CMK (cell line): ENCODE measurements at regions not wholly inside any gene's neighbourhood (a gene's known extent, or its start where the extent isn't known, plus 50 kb on each side); places are given as distances from the start of the nearest gene placed in this dataset.

Experiments used
- DNase-seq: peaks from one replicate; pipeline ENCODE4 v3.0.0-alpha.2; 2010; ENCODE audit warnings: low read depth

DNA sequence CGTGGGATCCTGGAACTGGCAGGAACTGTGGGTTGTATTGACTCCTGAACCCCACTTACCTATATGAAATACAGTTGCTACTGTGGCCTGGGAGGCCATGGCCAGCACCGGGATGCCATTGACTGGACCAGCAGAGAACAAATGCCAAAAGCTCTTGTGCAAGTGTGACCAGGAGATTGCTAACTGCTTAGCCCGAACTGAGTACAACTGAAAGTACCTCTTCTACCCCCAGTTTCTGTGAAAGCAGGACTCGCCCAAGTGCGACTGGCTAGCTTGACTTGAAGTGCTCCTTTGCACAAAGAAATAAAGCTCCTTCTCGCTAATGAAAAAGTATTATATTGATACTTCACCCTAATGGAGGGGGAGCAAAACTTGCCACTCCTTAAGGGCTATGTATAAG, 101.3 kb upstream of the ATP11B start:
- DNase-seq: no peak

DNA sequence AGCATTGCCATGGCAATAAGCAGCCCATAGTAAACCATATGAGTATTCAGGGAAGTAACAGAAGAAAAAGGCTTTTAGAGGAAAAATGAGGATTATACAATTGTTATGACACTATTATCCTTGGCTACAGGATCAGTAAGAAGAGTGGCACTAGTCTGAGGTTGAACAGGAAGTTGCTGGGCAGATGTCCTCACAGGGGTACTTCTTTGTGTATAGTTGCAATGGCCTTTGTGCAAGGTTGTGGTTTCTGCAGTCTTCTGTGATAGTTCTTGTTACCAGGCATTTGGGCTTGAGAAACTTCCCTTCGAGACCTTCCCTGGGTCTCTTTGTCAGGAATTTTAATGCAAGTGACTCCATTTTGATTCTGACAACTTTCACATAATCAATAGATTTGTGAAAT, 100.6 kb upstream of the ATP11B start:
- DNase-seq: no peak

DNA sequence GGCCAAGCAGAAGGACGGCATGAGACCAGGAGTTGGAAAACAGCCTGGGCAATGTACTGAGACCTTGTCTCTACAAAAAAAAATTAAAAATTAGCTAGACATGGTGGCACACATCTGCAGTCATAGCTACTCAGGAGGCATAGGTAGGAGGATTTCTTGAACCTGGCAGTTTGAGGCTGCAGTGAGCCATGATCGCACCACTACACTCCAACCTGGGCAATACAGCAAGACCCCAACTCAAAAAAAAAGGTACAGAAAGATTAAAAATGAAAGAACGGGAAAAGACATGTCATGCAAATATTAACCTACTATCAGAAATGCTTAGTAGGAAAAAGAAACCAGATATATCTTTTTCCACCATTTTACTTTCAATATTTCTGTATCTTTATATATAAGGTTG, 99.6 kb upstream of the ATP11B start:
- no peak for DNase-seq

DNA sequence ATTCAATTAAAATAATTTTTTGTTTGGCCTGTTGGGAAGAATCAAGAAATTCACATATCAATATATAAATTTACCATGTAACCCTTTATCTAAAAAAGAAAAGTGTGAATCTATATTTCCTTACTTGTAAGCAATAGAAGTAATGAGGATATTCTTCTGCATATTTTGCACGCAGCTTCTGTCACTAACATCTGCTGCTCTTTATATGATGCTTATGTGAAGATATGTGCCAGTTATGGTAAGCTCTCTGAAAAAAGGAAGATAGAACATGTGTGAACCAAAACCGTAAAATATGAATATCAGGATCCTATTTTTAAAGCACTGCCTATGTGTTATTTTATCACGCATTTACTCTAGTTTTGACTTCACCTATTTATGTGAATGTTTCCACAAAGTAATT, 96.4 kb upstream of the ATP11B start:
- no peak for DNase-seq

DNA sequence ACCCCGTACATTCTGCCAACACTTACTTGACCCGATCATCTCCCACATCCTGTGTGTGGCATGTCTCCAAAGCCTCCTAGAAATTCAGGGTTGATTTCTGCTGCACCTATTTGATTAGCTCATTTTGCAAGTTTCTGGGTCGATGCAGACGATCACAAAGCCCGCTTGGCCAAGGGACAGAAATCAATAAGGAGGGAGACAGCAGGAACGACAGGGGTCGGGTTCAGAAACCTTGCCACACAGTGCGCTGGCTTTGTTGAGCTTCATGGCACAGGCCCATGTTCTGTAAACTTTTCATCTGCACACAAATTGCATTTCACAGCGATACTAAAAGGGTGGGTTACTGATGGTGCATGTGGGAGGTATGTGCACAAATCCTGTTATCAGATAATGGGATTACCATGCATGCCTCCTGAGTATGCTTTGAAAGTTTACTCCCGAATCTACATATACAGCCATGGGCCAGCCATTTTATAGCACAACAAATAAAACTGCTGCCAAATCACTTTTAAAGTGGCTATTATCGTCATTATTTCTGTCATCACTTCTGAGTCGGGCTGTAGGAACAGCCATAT, 95.9 kb upstream of the ATP11B start:
- no peak for DNase-seq

DNA sequence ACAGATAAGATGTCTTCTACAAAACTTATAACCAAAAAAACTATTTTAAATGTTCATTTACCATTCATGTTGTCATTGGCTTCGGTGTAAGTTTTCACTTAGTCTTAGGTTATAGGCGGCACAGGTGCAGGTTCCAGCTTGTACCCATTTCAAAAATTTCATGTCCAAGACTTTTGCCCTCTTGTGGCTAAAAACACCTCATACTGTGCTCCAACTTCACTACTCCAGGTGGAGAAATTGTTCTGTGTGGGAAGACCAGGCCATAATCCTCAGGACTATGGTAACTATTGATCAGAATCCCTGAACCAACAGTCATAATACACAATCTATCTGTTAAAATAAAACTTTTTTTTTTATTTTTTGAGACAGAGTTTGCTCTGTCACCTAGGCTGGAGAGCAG, 95.2 kb upstream of the ATP11B start:
- DNase-seq: no peak

DNA sequence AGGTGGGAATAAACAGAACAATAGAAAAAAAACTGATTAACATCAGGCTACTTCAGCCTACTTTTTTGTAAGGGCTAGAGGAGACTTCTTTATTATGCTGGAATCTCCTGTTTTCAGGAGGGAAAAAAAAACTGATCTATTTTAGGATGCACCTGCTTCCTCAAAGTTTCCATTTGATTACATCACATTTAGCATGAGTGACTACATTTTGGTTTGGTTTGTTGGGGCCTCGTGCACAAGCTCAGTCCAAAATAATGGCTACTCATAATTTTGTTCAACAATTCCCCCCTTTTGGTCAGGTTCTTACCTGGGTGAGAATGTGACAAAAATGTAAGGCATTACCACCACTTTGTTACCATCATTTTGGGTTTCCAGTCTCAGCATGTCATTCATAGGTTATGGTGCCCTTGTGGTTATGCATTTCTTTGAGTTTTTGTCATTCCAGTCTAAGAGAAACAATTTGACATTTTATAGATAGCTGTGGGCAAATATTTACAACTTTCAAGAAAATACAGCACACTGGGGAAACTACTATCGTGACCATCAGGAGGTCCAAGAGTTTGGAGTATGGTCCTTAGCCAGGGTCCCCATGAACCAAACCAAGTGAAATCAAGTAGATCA, 93.6 kb upstream of the ATP11B start:
- DNase-seq: no peak

DNA sequence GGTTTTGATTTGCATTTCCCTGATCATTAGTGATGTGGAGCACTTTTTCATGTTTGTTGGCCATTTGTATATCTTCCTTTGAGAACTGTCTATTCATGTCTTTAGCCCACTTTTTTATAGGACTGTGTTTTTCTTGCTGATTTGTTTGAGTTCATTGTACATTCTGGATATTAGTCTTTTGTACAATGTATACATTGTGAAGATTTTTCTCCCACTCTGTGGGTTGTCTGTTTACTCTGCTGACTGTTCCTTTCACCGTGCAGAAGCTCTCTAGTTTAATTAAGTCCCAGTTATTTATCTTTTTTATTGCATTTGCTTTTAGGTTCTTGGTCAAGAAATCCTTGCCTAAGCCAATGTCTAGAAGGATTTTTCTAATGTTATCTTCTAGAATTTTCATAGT, 91.1 kb upstream of the ATP11B start:
- no peak for DNase-seq

DNA sequence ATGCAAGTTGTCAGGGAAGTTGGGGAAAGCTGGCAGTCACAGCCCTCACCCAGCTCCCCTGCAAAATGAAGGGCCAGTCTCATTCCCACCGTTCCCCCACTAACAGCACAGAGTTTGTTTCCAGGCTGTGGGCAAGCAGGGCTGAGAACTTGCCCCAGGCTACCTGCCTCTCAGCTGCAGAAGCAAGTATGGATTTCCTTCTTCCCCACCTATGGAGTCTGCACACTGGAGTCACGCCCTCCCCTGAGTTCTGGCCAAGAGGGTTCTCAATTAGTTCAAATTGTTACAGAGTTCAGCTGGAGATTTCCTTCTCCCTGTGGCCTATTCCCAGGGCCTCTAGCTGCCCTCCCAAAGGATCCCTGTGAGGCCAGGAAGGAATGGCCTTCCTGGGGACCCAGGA, 90.1 kb upstream of the ATP11B start:
- no peak for DNase-seq

DNA sequence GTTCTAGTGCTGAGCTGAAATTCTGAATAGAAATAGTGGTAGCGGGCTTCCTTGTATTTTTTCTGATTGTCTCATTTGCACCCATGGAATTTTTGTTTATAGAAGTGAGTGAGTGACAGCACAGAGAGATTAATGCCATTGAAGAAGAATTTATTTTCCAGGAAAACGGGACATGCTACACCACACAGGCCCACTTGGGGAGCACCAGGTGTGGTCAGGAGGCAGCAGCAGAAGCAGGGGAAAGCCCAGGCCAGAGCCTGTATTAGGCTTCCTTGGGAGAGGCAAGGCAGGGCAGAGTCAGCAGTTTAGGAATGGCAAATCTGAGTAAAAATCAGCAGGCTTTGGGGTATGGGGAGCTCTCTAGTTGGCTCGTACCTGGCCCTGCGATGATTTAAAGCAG, 88.4 kb upstream of the ATP11B start:
- DNase-seq: no peak

DNA sequence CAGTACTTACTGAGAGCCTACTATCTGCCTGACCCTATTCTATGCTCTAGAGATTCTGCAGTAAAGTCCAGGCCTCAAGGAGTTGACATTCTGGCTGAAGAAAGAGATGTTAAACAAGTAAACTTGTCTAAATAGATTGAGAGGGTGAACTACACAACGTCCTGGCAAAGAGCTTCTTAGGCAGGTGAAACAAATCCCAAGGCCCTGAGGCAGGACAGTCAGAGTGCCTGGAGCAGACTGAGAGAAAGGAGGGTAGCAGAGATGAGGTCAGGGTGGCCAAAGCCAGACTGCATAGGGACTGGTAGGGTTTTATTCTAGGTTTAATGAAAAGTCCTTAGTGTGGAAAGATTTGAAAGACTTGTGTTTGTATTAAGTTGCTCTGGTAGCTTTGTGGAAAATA, 84.5 kb upstream of the ATP11B start:
- no peak for DNase-seq

DNA sequence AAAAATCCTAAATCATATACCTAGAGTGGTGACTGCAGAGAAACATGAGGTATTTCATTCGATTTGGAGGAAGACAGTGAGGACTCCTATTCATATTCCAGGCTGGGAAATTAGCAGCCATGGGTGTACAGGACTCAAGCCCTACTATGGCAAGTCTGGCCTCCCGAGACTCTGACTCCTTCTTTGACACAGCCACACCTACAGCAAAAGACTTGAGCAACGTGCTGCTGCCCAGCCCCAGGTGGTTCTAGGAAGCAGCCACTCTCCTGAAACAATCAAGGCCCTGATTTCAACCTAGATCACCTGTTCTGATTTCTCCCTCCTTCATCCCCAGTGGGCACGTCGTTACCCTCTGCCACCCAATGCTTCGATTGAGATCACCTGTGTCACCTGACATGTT, 84.0 kb upstream of the ATP11B start:
- no peak for DNase-seq

DNA sequence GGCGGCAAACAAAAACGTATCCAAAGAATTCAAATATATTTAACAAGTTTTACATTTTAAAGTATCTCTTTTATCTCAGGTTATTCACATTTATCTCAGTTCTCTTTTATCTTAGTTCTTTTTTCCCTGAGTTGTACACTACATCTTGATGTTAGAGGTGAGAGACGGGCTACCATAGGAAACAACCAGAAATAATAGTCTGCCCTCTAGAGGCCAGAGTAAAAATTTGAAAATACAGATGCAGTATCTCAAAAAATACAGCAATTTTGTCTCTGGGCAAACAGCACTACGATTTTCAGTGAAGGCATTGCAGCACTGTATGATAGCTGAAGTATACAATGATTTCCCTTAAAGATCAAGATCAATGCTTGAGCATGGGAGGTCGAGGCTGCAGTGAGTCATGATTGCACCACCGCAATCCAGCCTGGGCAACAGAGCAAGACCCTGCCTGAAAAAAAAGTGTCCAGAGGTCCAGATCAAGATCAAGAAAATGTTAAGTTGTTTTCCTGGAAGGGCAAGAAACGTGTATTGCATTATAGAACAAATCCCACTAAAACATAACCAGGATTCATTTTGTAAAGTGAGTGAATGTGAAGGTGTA, 82.6 kb upstream of the ATP11B start:
- no peak for DNase-seq

DNA sequence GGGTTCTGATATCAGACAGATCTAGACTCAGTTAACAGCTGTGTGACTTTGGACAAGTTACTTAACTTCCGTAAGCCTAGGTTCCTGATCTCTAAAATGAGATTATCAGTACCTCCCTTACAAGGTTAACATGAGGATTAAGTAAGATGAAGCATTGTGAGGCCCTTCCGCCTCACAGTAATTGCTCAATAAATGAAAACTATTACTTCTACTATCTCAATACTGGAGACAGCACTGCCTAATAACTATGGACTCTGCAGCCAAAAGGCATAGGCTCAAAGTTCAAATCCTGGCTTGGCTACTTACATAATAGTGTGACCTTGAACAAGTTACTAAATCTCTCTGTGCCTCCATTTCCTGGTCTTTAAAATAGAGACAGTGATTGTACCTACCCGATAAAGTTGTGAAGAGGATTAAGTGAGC, 82.0 kb upstream of the ATP11B start:
- no peak for DNase-seq

DNA sequence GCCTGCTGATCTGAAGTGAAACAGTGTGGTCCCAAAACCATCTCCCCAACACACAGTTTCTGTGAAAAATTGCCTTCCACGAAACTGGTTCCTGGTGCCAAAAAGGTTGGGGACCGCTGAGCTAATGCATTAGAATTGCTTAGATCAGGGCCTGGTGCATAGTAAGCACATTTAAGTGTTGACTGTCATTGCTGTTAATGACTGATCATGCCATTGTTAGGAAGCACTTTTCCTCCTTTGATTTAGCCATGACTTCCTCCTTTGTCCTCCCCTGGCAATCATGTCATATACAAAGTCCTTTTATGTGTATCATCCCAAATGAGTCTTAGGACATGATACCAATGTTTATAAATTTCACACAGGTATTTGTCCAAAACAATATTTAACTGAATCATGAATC, 81.5 kb upstream of the ATP11B start:
- no peak for DNase-seq

DNA sequence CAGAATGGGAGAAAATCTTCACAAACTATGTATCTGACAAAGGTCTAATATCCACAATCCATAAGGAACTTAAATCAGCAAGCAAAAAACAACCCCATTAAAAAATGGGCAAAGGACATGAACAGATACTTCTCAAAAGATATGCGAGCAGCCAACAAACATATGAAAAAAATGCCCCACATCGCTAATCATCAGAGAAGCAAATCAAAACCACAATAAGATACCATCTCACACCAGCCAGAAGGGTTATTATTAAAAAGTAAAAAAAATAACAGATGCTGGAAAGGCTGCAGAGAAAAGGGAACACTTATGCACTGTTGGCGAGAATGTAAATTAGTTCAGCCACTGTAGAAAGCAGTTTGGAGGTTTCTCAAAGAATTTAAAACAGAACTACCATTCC, 80.2 kb upstream of the ATP11B start:
- no peak for DNase-seq

DNA sequence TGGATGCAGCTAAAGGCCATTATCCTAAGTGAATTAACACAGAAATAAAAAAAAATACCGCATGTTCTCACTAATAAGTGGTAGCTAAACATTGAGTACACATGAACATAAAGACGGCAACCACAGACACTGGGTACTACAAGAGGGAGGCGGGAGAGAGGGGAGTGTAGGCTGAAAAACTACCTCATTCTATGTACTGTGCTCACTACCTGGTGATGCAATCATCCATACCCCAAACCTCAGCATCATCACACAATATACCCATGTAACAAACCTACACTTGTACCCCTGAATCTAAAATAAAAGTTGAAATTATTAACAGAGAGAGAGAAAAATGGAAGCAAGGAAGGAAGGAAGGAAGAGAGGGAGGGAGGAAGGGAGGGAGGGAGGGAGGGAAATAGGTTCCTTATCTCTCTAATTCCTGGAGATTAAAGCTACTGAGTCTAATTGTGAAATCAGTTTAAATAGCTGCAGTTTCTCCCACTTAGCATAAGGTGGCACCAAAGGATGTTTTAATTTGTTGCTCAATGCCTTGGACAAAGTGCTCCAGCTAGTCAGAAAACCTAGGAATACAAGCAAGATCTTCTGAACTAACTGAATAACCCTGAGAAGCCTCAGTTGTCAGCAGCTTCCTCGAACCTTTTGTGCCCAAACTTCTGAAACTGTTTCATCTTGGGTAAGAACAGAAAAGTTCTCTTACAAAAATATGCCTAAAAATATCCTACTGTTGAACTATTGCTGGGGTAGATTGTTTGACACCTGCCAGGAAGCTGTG, 79.4 kb upstream of the ATP11B start:
- DNase-seq: no peak

DNA sequence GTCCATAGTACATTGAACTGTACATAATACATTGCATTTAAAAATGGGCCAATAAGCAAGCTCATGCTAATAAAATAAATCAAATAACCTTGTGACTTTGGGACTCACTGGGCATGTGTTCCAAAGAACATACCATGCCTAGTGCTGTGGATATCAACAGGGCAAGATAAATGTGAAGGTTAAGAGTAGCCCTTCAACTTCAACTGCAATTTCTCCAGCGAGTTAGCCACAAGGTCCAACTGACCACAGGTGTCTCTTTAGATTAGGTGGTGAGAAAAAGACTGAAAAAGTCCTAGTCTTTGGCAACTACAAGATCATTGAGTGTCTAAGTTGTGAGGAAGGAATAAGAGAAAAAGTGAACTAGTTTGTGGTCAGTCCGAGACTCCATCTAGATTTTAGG, 78.3 kb upstream of the ATP11B start:
- DNase-seq: no peak

DNA sequence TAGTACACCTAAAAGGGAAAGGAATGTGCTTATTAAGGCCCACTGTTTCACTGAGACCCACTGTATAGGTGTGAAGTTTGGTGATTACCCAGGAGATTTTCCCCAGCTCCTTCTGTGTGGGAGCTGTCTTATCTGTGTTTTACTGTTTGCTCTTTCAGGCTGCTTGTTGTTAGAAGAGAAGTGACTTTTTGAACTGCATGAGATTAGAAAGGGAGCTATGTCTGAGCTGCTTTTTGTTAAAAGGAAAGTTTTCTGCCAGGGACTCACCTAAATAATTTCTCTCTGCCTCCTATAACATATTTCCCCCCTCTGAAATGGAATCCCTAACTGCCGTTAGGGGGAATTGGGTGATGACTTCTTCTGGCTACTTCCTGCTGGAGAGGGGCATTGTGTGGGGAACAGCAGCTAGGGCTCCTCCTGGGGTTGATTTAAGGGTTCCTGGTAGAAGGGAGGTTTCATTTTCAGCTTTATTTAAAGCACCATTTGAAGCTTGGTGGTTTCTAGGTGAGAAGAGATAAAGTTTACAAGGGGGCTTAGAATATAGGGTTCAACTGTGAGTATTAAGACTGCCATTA, 77.1 kb upstream of the ATP11B start:
- DNase-seq: no peak

DNA sequence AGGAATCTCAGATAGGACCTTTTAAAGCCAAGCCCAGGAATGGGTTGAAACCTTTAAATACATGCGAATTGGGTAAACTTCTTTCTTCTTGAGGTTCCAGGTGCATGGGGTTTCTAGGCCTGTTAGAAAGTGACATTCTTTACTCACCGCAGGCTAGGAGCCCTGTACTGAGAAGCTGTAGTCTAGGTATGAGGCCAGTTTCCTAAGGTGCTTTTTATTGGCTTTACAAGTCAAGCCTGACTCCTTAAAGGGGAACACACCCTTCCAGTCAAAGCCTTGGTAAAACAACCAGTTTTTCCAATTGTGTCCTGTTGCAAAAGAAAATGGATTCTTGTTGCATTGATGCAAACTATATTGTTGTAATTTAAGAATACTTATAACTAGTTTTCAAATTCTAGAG, 76.1 kb upstream of the ATP11B start:
- DNase-seq: no peak

DNA sequence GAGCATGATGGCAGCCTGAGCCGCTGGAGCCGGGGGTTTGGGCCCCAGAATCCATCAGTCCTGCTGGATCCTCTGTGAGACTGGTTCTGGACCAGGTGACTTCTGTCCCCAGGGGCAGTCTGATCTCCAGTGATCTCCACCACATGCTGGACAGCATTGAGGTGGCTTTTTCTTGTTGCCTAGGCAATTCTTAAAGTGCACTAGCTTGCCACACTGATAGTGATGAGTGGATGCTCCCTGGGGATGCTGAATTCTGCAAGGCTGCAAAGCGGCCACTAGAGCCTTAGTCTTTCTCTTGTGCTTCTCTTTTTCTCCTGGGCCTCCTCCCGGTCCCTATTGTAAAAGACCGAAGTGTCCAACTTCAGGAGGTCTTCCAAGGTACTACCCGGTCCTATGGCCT, 70.4 kb upstream of the ATP11B start:
- DNase-seq: no peak

DNA sequence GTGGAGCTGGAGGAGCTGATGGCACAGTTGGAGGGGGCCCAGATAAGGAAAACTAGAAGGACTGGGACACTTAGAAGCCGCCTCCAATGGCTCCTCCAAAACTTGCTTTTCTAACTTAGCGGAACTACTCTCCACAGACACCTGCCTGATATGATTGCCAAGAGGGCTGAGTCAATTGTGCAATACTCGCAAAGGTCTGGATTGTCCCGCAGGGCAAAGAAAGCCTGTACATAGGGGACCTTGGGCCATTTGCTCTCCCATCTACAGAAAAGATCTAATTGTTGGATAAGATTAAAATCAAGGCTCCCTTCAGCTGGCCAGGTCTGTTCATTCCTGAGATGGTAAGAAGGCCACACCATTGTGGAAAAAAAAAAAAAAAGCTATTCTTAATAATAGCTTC, 69.7 kb upstream of the ATP11B start:
- DNase-seq: no peak
